HG02623 (cell line): ENCODE measurements at regions not wholly inside any gene's neighbourhood (a gene's known extent, or its start where the extent isn't known, plus 50 kb on each side); places are given as distances from the start of the nearest gene placed in this dataset.
"Not testable (repeated sequence)": the region's sequence is repeated elsewhere in the genome, so short reads cannot be mapped to it uniquely, and the experiment has no call there.

ENCODE experiments used
- ATAC-seq: cut with Tn5 transposase; IDR thresholded peaks from one replicate; pipeline ENCODE4 v1.9.1; 2021; ENCODE audit warnings: moderate library complexity; ENCODE audit not compliant: unreplicated experiment

DNA sequence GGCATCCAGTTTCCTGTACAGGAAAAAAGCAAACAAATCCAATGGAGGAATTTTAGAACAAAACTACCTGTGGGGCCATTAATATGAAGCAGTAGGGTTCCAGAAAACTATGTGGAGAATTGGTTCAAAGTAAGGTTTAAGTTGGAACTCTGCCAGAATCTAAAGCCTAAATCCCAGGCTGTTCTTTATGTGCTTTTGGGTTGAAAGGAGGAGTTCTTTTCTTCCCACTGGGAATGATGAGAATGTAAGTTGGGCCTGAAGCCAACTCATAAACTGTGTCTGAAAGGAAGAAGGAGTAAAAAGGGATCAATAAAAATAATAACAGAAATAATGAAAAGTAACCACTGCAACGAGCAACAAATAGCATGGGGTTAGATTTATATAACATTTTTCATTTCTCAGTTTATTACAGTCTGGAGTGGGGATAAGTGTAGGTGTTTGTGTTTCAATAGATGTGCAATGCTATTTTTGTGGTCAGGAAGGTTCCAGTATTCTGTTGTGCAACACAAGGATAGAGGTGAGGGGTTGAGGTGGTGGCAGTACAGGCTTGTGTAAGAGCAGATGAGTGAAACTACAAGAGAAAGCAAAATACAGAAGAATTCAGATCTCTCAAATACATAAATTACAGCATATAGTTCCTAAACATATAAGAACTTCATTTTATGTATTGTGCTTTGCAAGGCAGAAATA, 373.6 kb downstream of the EMP1 start:
- ATAC-seq: no peak

DNA sequence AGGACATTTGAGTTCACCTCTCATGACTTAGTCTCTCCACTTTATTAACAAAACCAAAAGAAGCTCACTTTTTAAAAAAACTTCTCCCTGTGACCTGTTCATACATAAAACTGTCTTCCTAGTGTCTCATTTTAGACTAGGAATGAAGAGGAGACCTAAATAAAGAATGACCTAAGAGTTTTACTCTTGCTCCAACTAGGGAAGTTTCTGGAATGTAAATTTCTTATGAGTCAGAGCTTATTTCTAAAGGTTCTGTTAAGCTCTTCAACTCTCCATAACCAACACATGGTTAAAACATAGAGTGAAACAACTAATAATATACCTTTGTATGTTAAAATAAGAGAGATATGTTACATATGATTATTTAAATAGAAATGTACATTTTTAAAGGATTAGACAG, 369.8 kb downstream of the EMP1 start:
- ATAC-seq: no peak

GRCh38 chr12:13564266-13564810, 367.8 kb downstream of the EMP1 start:
- ATAC-seq: no peak

DNA sequence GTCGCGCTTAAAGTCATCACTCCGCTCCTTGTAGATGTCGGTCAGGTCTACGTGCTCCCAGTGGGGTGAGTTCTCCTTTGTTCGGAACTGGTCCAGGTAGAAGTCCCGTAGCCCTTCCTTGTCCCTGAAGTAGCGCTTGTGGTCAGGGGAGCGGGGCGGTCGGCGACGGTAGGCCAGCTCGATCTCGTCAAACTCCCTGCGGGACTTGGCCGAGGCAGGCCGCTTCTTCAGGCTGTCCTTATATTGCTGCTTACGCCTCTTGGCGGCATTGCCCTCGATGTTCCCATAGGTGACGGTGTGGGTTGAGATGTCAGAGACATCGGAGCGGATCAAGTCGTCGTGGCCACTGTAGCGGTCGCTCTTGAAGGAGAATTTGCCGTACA, 367.2 kb downstream of the EMP1 start:
- ATAC-seq: no peak

GRCh38 chr12:13562915-13563742, 366.6 kb downstream of the EMP1 start:
- ATAC-seq: no peak

GRCh38 chr12:13561923-13562322, 365.4 kb downstream of the EMP1 start:
- ATAC-seq: no peak

- ATAC-seq: no peak
Measured at GRCh38 chr12:13559318-13559978, 362.9 kb downstream of the EMP1 start.

- ATAC-seq: no peak
Measured at GRCh38 chr12:13552830-13553229, 356.3 kb downstream of the EMP1 start.

GRCh38 chr12:13547283-13547682, 350.8 kb downstream of the EMP1 start:
- no peak for ATAC-seq

- no peak for ATAC-seq
Measured at GRCh38 chr12:13546231-13546630, 349.7 kb downstream of the EMP1 start.

DNA sequence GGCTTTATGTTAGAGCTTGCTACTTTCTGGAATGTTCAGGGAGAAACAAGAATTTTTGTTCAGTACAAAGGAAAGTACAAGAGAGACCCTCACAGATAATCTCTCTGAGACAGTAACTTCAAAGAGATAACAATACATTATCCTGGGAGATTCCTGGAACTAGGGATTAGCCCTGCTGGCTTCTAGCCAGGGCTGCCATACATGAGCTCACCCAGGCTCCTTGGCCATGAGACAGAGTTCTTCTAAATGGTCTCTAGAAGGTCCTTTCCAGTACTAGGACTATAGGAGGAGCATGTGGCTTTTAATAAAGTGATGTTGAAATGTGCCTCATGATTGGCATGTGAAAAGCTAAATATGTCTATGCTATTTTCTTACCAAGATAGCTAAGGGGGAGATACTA, 342.5 kb downstream of the EMP1 start:
- ATAC-seq: no peak

- ATAC-seq: no peak
Measured at GRCh38 chr12:13538136-13538535, 341.6 kb downstream of the EMP1 start.

GRCh38 chr12:13537623-13538022, 341.1 kb downstream of the EMP1 start:
- peak; percentile 48 for ATAC-seq

DNA sequence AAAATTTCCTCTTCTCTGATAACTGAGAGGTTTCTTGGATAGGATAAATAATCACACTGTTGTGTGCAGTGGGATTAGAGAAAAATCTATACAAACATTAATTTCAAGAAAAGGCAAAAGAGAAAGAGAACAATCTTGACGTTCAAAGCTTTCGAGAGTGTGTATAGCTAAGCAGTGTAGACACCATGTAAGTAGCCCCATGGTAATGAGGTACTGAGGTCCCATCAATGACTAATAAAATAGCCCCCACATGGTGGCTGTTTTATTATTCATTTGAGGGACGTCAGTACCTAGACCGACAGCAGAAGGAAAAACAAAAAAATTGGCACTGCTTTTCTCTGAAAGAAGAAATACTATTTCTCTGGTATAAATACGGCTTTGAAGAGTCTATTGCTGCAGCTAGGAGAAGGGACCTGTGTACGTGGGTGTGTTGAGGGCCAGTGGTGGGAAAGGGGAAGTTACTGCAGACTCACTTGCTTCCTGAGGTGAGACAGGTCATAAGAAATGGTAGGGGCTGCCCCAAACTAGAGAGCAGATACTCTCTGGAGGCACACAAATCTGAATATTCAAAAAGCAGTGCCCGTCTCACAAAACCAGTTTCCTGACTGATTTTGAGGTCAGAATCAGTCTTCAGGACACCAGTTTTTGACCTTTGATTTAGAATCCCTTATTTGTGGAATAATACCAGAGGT, 339.8 kb downstream of the EMP1 start:
- ATAC-seq: peak; percentile 98

DNA sequence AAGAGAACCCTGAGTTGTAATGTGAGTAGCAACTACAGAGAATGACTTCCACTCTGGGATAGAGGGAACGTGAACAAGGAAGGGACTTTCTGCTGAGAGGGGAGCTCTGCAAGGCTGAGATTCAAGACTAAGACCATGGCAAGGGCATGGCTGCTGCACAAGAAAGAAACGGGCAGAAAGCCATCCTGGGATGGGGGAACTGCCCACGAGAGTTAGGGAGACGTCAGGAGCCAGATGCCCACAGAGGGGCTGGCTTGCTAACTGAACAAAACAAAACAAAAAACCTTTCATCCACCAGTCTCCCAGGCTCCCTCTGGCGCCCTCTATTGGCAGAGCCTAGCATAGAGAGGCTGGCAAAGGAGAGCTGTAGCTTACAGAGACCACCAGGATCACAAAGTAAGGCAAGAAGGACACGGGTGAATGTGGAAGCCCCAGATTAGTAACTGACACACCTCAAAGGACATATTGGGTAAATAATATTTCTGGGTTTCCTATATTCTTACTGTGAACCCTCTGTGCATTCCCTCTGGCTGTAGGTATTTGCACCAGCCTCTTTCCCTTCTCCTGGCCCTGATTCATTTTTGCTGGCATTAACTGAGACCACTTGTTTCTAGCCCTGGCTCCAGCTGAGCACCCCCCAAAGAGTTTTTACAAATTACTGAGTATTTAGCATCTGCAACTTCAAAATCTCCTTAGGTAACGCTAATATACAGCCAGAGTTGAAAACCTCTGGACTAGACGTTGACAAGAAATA, 338.3 kb downstream of the EMP1 start:
- no peak for ATAC-seq

GRCh38 chr12:13534242-13534641, 337.7 kb downstream of the EMP1 start:
- ATAC-seq: no peak

DNA sequence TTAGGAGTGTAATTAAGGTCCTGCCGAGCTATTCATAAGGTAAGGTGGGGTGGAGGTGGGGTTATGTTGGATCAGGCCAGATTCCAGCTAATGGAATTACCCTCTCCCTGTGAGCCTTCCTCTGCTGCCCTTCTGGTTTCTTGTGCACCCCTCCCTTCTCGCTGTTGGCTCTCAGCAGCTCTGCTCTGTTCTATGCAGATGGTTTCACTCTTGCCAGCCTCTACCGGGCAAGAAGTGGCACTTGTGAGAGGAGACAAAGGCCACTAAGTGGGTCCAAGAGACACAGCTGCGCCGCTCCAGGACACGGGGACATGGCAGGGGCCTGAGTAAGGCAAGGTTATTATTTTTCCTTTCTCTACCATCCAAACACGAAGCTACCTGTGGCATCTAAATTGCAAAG, 334.4 kb downstream of the EMP1 start:
- no peak for ATAC-seq

GRCh38 chr12:13526185-13526921, 329.8 kb downstream of the EMP1 start:
- not testable (repeated sequence) for ATAC-seq

DNA sequence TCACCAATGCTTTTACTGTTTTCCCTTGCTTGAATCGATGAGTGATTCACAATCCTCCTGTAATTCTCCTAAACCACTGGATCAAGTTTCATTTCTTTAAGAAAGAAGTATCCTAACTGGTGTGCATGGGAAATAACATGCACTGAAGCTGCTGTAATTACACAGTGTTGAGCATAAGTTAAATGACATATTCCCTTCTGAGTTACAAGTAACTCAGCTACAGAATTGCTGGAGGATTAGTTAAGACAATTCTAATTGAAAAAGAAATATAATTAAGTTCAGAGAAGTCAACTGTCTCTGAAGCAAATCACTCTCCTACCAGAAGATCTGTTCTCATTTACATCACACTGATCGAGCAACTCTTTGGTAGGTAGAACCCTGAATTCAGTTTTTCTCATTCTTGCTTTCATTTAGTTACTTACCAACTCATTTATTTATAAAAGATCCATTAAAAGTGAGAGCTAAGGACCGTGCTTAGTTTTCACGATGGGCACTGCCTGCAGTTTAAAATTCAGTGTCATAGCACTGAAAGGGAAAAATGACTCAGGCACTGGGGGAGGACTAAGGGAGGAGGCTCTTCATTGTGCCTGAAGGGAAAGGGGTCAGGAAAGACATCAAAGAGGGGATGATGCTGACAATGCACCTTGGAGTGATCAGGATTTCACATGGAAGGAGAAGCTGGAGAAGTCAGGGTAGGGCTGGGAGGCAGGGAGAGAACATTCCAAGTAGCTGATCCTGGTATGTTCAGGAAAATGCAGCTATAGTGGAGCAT, 327.2 kb downstream of the EMP1 start:
- ATAC-seq: no peak
